ENCODE measurements at regions not wholly inside any gene's neighbourhood (a gene's known extent, or its start where the extent isn't known, plus 50 kb on each side); places are given as distances from the start of the nearest gene placed in this dataset.

- ATAC-seq (no peak), DNase-seq (no peak)
- H3K36me3 ChIP-seq (ENCODE audit: insufficient read depth in 1 of 2, low read depth in 1 of 2) = no peaks in the 10 kb centered on the region
- 66 to 95% (median 69%) methylated on average over 1 of the region's 1 CpG for WGBS, 3 donors
- TF ChIP-seq CTCF (IDR thresholded peaks at IDR 0.05) = no peak
- H3K27me3 ChIP-seq (ENCODE audit: insufficient read depth in 3 of 3, low read length in 2 of 3) = no peaks in the 10 kb centered on the region
- no peaks in the 10 kb centered on the region for H3K4me1 ChIP-seq
- no peak overlapping the region for H3K4me3 ChIP-seq
- no peaks in the 10 kb centered on the region for H3K9me3 ChIP-seq
- H3K27ac ChIP-seq = no peak overlapping the region
- intact Hi-C loops (cut with DNase I) = no loop called here
Observed at GRCh38 chrX:122934131-122934530, 249.9 kb upstream of the GRIA3 start.

- no peak for DNase-seq
- Histone ChIP-seq H3K36me3 (ENCODE audit: insufficient read depth in 1 of 2, low read depth in 1 of 2) (no peaks in the 10 kb centered on the region), H3K27ac (no peak overlapping the region), H3K9me3 (no peaks in the 10 kb centered on the region), H3K4me1 (no peaks in the 10 kb centered on the region), H3K27me3 (ENCODE audit: insufficient read depth in 3 of 3, low read length in 2 of 3) (no peaks in the 10 kb centered on the region), H3K4me3 (no peak overlapping the region)
- no peak for ATAC-seq
- TF ChIP-seq CTCF (IDR thresholded peaks at IDR 0.05) = no peak
- WGBS, 3 donors = 35 to 65% (median 42%) methylated on average over 1 of the region's 1 CpG
- intact Hi-C loops (cut with DNase I) = no loop called here
Observed at GRCh38 chrX:122940199-122940598, 243.9 kb upstream of the GRIA3 start.

GRCh38 chrX:122941806-122942205 is 242.3 kb upstream of the GRIA3 start:
- no peaks in the 10 kb centered on the region for H3K36me3 ChIP-seq (ENCODE audit: insufficient read depth in 1 of 2, low read depth in 1 of 2)
- 0 to 4% (median 2%) methylated on average over 1 of the region's 1 CpG for WGBS, 3 donors
- no peaks in the 10 kb centered on the region for H3K4me1 ChIP-seq
- H3K4me3 ChIP-seq = no peak overlapping the region
- H3K9me3 ChIP-seq = no peaks in the 10 kb centered on the region
- DNase-seq (no peak), ATAC-seq (no peak)
- no peak for TF ChIP-seq CTCF (IDR thresholded peaks at IDR 0.05)
- intact Hi-C loops (cut with DNase I) = no loop called here
- H3K27me3 ChIP-seq (ENCODE audit: insufficient read depth in 3 of 3, low read length in 2 of 3) = no peaks in the 10 kb centered on the region
- no peak overlapping the region for H3K27ac ChIP-seq

GRCh38 chrX:122943918-122944317 is 240.2 kb upstream of the GRIA3 start:
- Histone ChIP-seq H3K9me3 (no peaks in the 10 kb centered on the region), H3K36me3 (ENCODE audit: insufficient read depth in 1 of 2, low read depth in 1 of 2) (no peaks in the 10 kb centered on the region), H3K4me3 (no peak overlapping the region), H3K27ac (no peak overlapping the region), H3K27me3 (ENCODE audit: insufficient read depth in 3 of 3, low read length in 2 of 3) (no peaks in the 10 kb centered on the region), H3K4me1 (no peaks in the 10 kb centered on the region)
- no peak for TF ChIP-seq CTCF (IDR thresholded peaks at IDR 0.05)
- DNase-seq = no peak
- 93 to 94% (median 93%) methylated on average over 3 of the region's 3 CpGs for WGBS, 3 donors
- intact Hi-C loops (cut with DNase I) = no loop called here
- no peak for ATAC-seq

GRCh38 chrX:122945328-122945727 is 238.8 kb upstream of the GRIA3 start:
- ATAC-seq = no peak
- no peaks in the 10 kb centered on the region for H3K9me3 ChIP-seq
- intact Hi-C loops (cut with DNase I) = no loop called here
- 28 to 40% (median 39%) methylated on average over 4 of the region's 4 CpGs for whole genome bisulfite sequencing, 3 donors
- DNase-seq = no peak
- no peaks in the 10 kb centered on the region for H3K36me3 ChIP-seq (ENCODE audit: insufficient read depth in 1 of 2, low read depth in 1 of 2)
- no peaks in the 10 kb centered on the region for H3K4me1 ChIP-seq
- no peaks in the 10 kb centered on the region for H3K27me3 ChIP-seq (ENCODE audit: insufficient read depth in 3 of 3, low read length in 2 of 3)
- no peak for TF ChIP-seq CTCF (IDR thresholded peaks at IDR 0.05)
- H3K4me3 ChIP-seq = no peak overlapping the region
- H3K27ac ChIP-seq = no peak overlapping the region
